ENCODE measurements at regions not wholly inside any gene's neighbourhood (a gene's known extent, or its start where the extent isn't known, plus 50 kb on each side); places are given as distances from the start of the nearest gene placed in this dataset.

GRCh38 chr10:123429706-123430221 is 236.4 kb upstream of the GPR26 start:
- intact Hi-C loops (cut with DNase I, micrococcal nuclease) = no loop called here
- Histone ChIP-seq H3K36me3 (ENCODE audit: low read depth) (no peaks in the 10 kb centered on the region), H3K9me3 (no peaks in the 10 kb centered on the region), H3K4me1 (ENCODE audit: low read depth) (no peaks in the 10 kb centered on the region), H3K4me3 (no peak overlapping the region)
- TF ChIP-seq CTCF (IDR thresholded peaks at IDR 0.05) = no peak
- DNase-seq = no peak
- ATAC-seq = no peak

GRCh38 chr10:123433539-123433938 is 232.6 kb upstream of the GPR26 start:
- H3K4me3 ChIP-seq = no peak overlapping the region
- no peaks in the 10 kb centered on the region for H3K4me1 ChIP-seq (ENCODE audit: low read depth)
- H3K36me3 ChIP-seq (ENCODE audit: low read depth) = no peaks in the 10 kb centered on the region
- intact Hi-C loops (cut with DNase I, micrococcal nuclease) = no loop called here
- TF ChIP-seq CTCF (IDR thresholded peaks at IDR 0.05) = no peak
- DNase-seq = no peak
- ATAC-seq = no peak
- H3K9me3 ChIP-seq = no peaks in the 10 kb centered on the region

GRCh38 chr10:123434435-123435039 is 231.6 kb upstream of the GPR26 start:
- no peaks in the 10 kb centered on the region for H3K4me1 ChIP-seq (ENCODE audit: low read depth)
- intact Hi-C loops (cut with DNase I, micrococcal nuclease) = no loop called here
- no peak for ATAC-seq
- no peaks in the 10 kb centered on the region for H3K9me3 ChIP-seq
- H3K4me3 ChIP-seq = no peak overlapping the region
- no peak for TF ChIP-seq CTCF (IDR thresholded peaks at IDR 0.05)
- no peak for DNase-seq
- H3K36me3 ChIP-seq (ENCODE audit: low read depth) = no peaks in the 10 kb centered on the region

- DNase-seq = no peak
Measured at GRCh38 chr10:123442901-123443300, 223.3 kb upstream of the GPR26 start.

GRCh38 chr10:123443924-123444323 is 222.2 kb upstream of the GPR26 start:
- no peaks in the 10 kb centered on the region for H3K4me1 ChIP-seq (ENCODE audit: low read depth)
- no peak for ATAC-seq
- no peaks in the 10 kb centered on the region for H3K36me3 ChIP-seq (ENCODE audit: low read depth)
- no peak overlapping the region for H3K4me3 ChIP-seq
- no peaks in the 10 kb centered on the region for H3K9me3 ChIP-seq
- no peak for TF ChIP-seq CTCF (IDR thresholded peaks at IDR 0.05)
- intact Hi-C loops (cut with DNase I, micrococcal nuclease) = no loop called here
- DNase-seq = no peak

More at GRCh38 chr10:123442901-123443300, 223.3 kb upstream of the GPR26 start:
- H3K4me3 ChIP-seq = no peak overlapping the region
- no peak for TF ChIP-seq CTCF (IDR thresholded peaks at IDR 0.05)
- no peaks in the 10 kb centered on the region for H3K4me1 ChIP-seq (ENCODE audit: low read depth)
- H3K36me3 ChIP-seq (ENCODE audit: low read depth) = no peaks in the 10 kb centered on the region
- no peaks in the 10 kb centered on the region for H3K9me3 ChIP-seq
- intact Hi-C loops (cut with DNase I, micrococcal nuclease) = no loop called here
- no peak for ATAC-seq
